NB4 (cell line): ENCODE measurements at regions not wholly inside any gene's neighbourhood (a gene's known extent, or its start where the extent isn't known, plus 50 kb on each side); places are given as distances from the start of the nearest gene placed in this dataset.
A peak's percentile ranks its signal among the peaks of the same experiment; 100 is the strongest.

Experiments
- DNase-seq: peaks from one replicate; pipeline ENCODE4 v3.0.0; 2010; ENCODE audit warnings: low read depth
- H3K4me3 ChIP-seq: one replicate; pipeline ENCODE4 v1.5.1; 2011; ENCODE audit warnings: mild to moderate bottlenecking, low read depth, low read length, moderate library complexity
- MYC ChIP-seq: IDR thresholded peaks from 2 replicates; pipeline ENCODE4 v1.6.1; 2011; ENCODE audit warnings: low read depth, low read length
- POLR2A ChIP-seq: IDR thresholded peaks from 2 replicates; pipeline ENCODE4 v1.6.1; 2011; ENCODE audit warnings: mild to moderate bottlenecking; ENCODE audit not compliant: insufficient read length; ENCODE audit errors: extremely low read depth
- TF ChIP-seq, protein P1 (sequence below): IDR thresholded peaks from 2 replicates; pipeline ENCODE4 v1.6.1; 2011; ENCODE audit warnings: low read depth, low read length
- TF ChIP-seq, protein P2 (sequence below): IDR thresholded peaks from one replicate; pipeline ENCODE4 v1.5.1; 2012; ENCODE audit warnings: low read depth, low read length

GRCh38 chr14:38774162-38774561 lies 328.9 kb downstream of the SEC23A start:
- DNase-seq: no peak
- TF ChIP-seq, protein P1, sequence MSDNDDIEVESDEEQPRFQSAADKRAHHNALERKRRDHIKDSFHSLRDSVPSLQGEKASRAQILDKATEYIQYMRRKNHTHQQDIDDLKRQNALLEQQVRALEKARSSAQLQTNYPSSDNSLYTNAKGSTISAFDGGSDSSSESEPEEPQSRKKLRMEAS: no peak
- TF ChIP-seq, protein P2, sequence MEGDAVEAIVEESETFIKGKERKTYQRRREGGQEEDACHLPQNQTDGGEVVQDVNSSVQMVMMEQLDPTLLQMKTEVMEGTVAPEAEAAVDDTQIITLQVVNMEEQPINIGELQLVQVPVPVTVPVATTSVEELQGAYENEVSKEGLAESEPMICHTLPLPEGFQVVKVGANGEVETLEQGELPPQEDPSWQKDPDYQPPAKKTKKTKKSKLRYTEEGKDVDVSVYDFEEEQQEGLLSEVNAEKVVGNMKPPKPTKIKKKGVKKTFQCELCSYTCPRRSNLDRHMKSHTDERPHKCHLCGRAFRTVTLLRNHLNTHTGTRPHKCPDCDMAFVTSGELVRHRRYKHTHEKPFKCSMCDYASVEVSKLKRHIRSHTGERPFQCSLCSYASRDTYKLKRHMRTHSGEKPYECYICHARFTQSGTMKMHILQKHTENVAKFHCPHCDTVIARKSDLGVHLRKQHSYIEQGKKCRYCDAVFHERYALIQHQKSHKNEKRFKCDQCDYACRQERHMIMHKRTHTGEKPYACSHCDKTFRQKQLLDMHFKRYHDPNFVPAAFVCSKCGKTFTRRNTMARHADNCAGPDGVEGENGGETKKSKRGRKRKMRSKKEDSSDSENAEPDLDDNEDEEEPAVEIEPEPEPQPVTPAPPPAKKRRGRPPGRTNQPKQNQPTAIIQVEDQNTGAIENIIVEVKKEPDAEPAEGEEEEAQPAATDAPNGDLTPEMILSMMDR: no peak
- TF ChIP-seq POLR2A (no peak), MYC (no peak)
- no peak overlapping the region for H3K4me3 ChIP-seq

DNA sequence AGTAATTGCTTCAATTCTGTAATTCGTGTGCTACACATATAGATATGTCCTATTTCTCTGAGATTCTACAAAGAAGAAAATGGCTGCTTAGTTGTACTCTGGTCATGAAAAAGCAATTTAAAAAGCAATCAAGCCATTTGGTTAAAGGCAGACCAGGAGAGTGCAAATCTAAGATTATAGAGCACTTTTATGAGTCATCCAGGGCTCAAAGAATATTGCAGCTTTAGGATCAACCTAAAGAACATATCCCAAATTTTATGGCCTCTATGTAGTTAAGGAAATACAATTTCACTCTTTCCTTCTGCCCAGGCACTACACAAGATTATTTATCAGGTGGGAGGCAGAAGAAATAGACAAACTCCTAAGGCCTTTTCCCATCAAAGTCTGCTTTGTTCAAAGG lies 332.8 kb downstream of the SEC23A start:
- DNase-seq: no peak
- no peak overlapping the region for H3K4me3 ChIP-seq
- no peak for TF ChIP-seq POLR2A
- TF ChIP-seq, protein P1: no peak
- no peak for TF ChIP-seq MYC
- TF ChIP-seq, protein P2: no peak

DNA sequence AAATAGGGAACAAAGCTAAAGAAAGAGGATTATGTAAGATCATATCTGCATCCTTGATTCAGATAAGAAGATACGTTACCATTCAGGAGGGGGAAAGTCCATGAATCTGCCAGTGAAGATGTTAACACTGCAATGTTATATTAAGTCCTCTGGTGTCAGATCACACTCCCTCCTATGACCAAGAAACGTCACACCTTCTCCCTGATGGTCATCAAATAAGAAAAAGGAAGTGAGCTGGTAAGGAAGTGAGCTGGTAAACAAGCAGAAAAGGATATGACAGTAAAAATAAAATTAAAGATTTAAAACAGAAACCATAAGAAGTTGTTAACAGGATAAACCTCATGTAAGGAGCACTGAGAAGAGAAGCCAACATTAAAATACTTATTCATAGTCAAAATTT lies 340.2 kb downstream of the SEC23A start:
- no peak overlapping the region for H3K4me3 ChIP-seq
- TF ChIP-seq, protein P2: no peak
- TF ChIP-seq, protein P1: no peak
- TF ChIP-seq MYC: no peak
- TF ChIP-seq POLR2A: no peak
- peak; percentile 2 for DNase-seq

GRCh38 chr14:38762426-38762825 lies 340.6 kb downstream of the SEC23A start:
- DNase-seq: no peak
- no peak overlapping the region for H3K4me3 ChIP-seq
- TF ChIP-seq, protein P2: no peak
- no peak for TF ChIP-seq POLR2A
- TF ChIP-seq, protein P1: no peak
- TF ChIP-seq MYC: no peak

DNA sequence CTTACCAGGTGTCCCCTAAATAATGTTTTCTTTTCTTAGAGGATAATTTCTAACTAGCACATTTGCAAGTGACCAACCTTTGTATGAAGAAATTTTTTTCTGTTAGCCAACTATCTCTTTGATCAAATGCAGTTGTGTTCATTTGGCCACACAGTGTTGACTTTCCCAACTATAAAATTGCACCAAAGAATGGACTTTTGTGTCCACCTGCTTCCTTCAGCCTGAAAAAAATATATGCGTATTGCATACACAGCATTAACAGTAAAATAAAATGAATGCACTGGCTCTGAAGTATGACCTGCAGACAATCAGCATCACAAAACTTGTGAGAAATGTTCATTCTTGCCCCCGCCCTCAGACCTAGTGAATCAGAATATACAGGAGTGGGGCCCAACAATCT lies 342.0 kb downstream of the SEC23A start:
- no peak for DNase-seq
- H3K4me3 ChIP-seq: no peak overlapping the region
- TF ChIP-seq, protein P2: no peak
- TF ChIP-seq POLR2A: no peak
- no peak for TF ChIP-seq MYC
- TF ChIP-seq, protein P1: no peak

DNA sequence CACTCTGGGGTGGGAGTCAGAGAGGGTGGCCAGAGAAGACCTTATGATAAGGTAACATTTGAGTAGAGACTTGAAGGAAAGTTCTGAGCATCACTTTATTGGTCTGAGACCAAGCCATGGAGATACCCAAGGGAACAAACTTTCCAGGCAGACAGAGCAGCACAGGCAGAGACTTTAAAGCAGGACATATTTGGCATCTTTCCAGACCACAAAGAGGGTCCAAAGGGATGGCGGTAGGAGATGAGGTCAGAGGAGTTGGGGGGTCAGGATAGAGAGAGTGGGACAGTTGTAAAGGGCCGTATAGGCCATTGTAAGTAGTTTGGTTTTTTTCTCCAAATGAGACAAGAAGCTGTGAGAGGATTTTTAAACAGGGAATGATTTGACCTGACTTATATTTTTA lies 344.4 kb downstream of the SEC23A start:
- DNase-seq: no peak
- no peak for TF ChIP-seq MYC
- H3K4me3 ChIP-seq: no peak overlapping the region
